Smooth muscle cell (in vitro differentiated cells): ENCODE measurements at regions not wholly inside any gene's neighbourhood (a gene's known extent, or its start where the extent isn't known, plus 50 kb on each side); places are given as distances from the start of the nearest gene placed in this dataset.
"Not testable (repeated sequence)": the region's sequence is repeated elsewhere in the genome, so short reads cannot be mapped to it uniquely, and the experiment has no call there.

Experiments used
- DNase-seq: peaks from one replicate; lab custom pipeline; 2025; ENCODE audit not compliant: unreplicated experiment; lab: John Stamatoyannopoulos, UW
- H2AFZ ChIP-seq: fragments of 200-600 bp; sonication (generic); 2 replicates; pipeline ENCODE4 v1.6.0; 2016; ENCODE audit warnings: antibody characterized with exemption, low read depth, mild to moderate bottlenecking
- H3F3A ChIP-seq: fragments of 200-600 bp; sonication (generic); 2 replicates; pipeline ENCODE4 v1.6.0; 2017; ENCODE audit warnings: antibody characterized with exemption, low read depth
- H3K27ac ChIP-seq: fragments of 200-600 bp; sonication (generic); 2 replicates; pipeline ENCODE4 v1.5.1; 2016; ENCODE audit warnings: low read depth, mild to moderate bottlenecking
- H3K27me3 ChIP-seq: fragments of 200-600 bp; sonication (generic); 2 replicates; pipeline ENCODE4 v1.6.1; 2016; ENCODE audit warnings: low read depth, mild to moderate bottlenecking
- H3K36me3 ChIP-seq: fragments of 200-600 bp; sonication (generic); 2 replicates; pipeline ENCODE4 v1.5.1; 2016; ENCODE audit warnings: low read depth
- H3K4me1 ChIP-seq: fragments of 200-600 bp; sonication (generic); 2 replicates; pipeline ENCODE4 v1.5.1; 2016; ENCODE audit warnings: low read depth
- H3K4me2 ChIP-seq: fragments of 200-600 bp; sonication (generic); 2 replicates; pipeline ENCODE4 v1.6.0; 2016; ENCODE audit warnings: mild to moderate bottlenecking
- H3K4me3 ChIP-seq: fragments of 200-600 bp; sonication (generic); 2 replicates; pipeline ENCODE4 v1.5.1; 2016; ENCODE audit warnings: mild to moderate bottlenecking
- H3K79me2 ChIP-seq: fragments of 200-600 bp; sonication (generic); 2 replicates; pipeline ENCODE4 v1.6.0; 2016; ENCODE audit warnings: low read depth, mild to moderate bottlenecking
- H3K9ac ChIP-seq: fragments of 200-600 bp; sonication (generic); 2 replicates; pipeline ENCODE4 v1.6.0; 2016; ENCODE audit warnings: low read depth
- H3K9me3 ChIP-seq: fragments of 200-600 bp; sonication (generic); replicated peaks from 2 replicates; pipeline ENCODE4 v1.5.1; 2016; ENCODE audit warnings: low read depth
- H4K20me1 ChIP-seq: fragments of 200-600 bp; sonication (generic); 2 replicates; pipeline ENCODE4 v1.6.0; 2016; ENCODE audit warnings: low read depth
- CTCF ChIP-seq: fragments of 200-600 bp; sonication (generic); IDR thresholded peaks from 2 replicates; pipeline ENCODE4 v1.5.1; 2017; ENCODE audit warnings: borderline replicate concordance, mild to moderate bottlenecking, antibody characterized with exemption; ENCODE audit not compliant: insufficient read depth, poor library complexity, severe bottlenecking
- WGBS: methylation state at CpG from one replicate; pipeline ENCODE4 v1.1.7; 2016; ENCODE audit warnings: low lambda C conversion rate; 5-methylcytosine and 5-hydroxymethylcytosine counted together

- Histone ChIP-seq H3K27ac (no peak overlapping the region), H4K20me1 (no peaks in the 10 kb centered on the region), H3K4me2 (no peak overlapping the region), H3K9ac (no peak overlapping the region), H3K79me2 (no peaks in the 10 kb centered on the region), H3K27me3 (no peaks in the 10 kb centered on the region), H3K9me3 (no peaks in the 10 kb centered on the region), H2AFZ (no peak overlapping the region), H3K36me3 (no peaks in the 10 kb centered on the region), H3F3A (no peaks in the 10 kb centered on the region), H3K4me1 (no peaks in the 10 kb centered on the region), H3K4me3 (no peak overlapping the region)
- WGBS: 71% methylated on average over 8 of the region's 8 CpGs
- DNase-seq: no peak
- no peak for TF ChIP-seq CTCF
Measured at GRCh38 chr2:172313715-172314341, 113.6 kb upstream of the ITGA6 start.

GRCh38 chr2:172315070-172315469 is 112.3 kb upstream of the ITGA6 start:
- not testable (repeated sequence) for H3K9ac ChIP-seq, H3K4me1 ChIP-seq, H3K79me2 ChIP-seq, H3K4me3 ChIP-seq, DNase-seq, H3K27me3 ChIP-seq, H2AFZ ChIP-seq, H4K20me1 ChIP-seq, H3K4me2 ChIP-seq, H3K36me3 ChIP-seq, H3K27ac ChIP-seq, H3F3A ChIP-seq, H3K9me3 ChIP-seq
- 89% methylated on average over 10 of the region's 21 CpGs for WGBS

- Histone ChIP-seq H3K27me3 (no peaks in the 10 kb centered on the region), H3K79me2 (no peaks in the 10 kb centered on the region), H3K9me3 (no peaks in the 10 kb centered on the region), H2AFZ (no peak overlapping the region), H3K4me1 (no peaks in the 10 kb centered on the region), H3K36me3 (no peaks in the 10 kb centered on the region), H3K27ac (no peak overlapping the region), H3K4me3 (no peak overlapping the region), H3K9ac (no peak overlapping the region), H4K20me1 (no peaks in the 10 kb centered on the region), H3K4me2 (no peak overlapping the region), H3F3A (peaks cover 5% of the 10 kb centered on the region)
- no peak for TF ChIP-seq CTCF
- DNase-seq: no peak
- 95% methylated on average over 3 of the region's 3 CpGs for WGBS
Measured at GRCh38 chr2:172322049-172322448, 105.3 kb upstream of the ITGA6 start.

- Histone ChIP-seq H3K27me3 (no peaks in the 10 kb centered on the region), H2AFZ (no peak overlapping the region), H3K4me1 (no peaks in the 10 kb centered on the region), H3K4me3 (no peak overlapping the region), H3K79me2 (no peaks in the 10 kb centered on the region), H3K9me3 (no peaks in the 10 kb centered on the region), H3K4me2 (no peak overlapping the region), H3K27ac (no peak overlapping the region), H4K20me1 (no peaks in the 10 kb centered on the region), H3F3A (peaks cover 5% of the 10 kb centered on the region), H3K36me3 (no peaks in the 10 kb centered on the region), H3K9ac (no peak overlapping the region)
- TF ChIP-seq CTCF: no peak
- DNase-seq: no peak
- 88% methylated on average over 6 of the region's 6 CpGs for WGBS
Measured at GRCh38 chr2:172323256-172323655, 104.1 kb upstream of the ITGA6 start.
